ENCODE measurements at regions not wholly inside any gene's neighbourhood (a gene's known extent, or its start where the extent isn't known, plus 50 kb on each side); places are given as distances from the start of the nearest gene placed in this dataset.

- Histone ChIP-seq H3K27ac (ENCODE audit: low read depth, low read length) (no peak overlapping the region), H3K27me3 (ENCODE audit: control insufficient read depth, insufficient read depth, low read length) (peaks cover 4% of the 10 kb centered on the region), H3K4me3 (ENCODE audit: low read length) (no peak overlapping the region), H3K36me3 (ENCODE audit: control insufficient read depth, insufficient read depth, low read length) (no peaks in the 10 kb centered on the region), H3K9ac (ENCODE audit: low read length) (no peak overlapping the region), H3K4me1 (ENCODE audit: control insufficient read depth, insufficient read depth, low read length) (no peaks in the 10 kb centered on the region)
Measured at GRCh38 chr17:77749989-77750388, 208.5 kb upstream of the TNRC6C start.

GRCh38 chr17:77750427-77751043 is 208.0 kb upstream of the TNRC6C start:
- H3K27ac ChIP-seq (ENCODE audit: low read depth, low read length): no peak overlapping the region
- H3K4me3 ChIP-seq (ENCODE audit: low read length): no peak overlapping the region
- H3K27me3 ChIP-seq (ENCODE audit: control insufficient read depth, insufficient read depth, low read length): peaks cover 4% of the 10 kb centered on the region
- no peak overlapping the region for H3K9ac ChIP-seq (ENCODE audit: low read length)
- H3K4me1 ChIP-seq (ENCODE audit: control insufficient read depth, insufficient read depth, low read length): no peaks in the 10 kb centered on the region
- no peaks in the 10 kb centered on the region for H3K36me3 ChIP-seq (ENCODE audit: control insufficient read depth, insufficient read depth, low read length)

DNA sequence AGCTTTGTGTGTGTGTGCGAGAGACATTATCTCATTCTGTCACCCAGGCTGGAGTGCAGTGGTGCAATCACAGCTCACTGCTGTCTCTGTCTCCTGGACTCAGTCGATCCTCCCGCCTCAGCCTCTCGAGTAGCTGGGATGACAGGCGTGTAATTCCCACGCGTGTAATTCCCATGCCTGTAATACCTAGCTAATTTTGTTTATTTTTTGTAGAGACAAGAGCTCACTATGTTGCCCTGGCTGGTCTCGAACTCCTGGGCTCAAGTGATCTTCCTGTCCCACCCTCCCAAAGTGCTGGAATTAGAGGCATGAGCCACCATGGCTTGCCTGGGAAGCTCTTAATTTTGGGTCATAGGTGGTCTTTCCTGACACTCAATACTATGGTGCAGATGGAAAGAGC is 205.3 kb upstream of the TNRC6C start:
- H3K4me1 ChIP-seq (ENCODE audit: control insufficient read depth, insufficient read depth, low read length): no peaks in the 10 kb centered on the region
- no peak overlapping the region for H3K27ac ChIP-seq (ENCODE audit: low read depth, low read length)
- H3K36me3 ChIP-seq (ENCODE audit: control insufficient read depth, insufficient read depth, low read length): no peaks in the 10 kb centered on the region
- no peak overlapping the region for H3K4me3 ChIP-seq (ENCODE audit: low read length)
- peaks cover 4% of the 10 kb centered on the region for H3K27me3 ChIP-seq (ENCODE audit: control insufficient read depth, insufficient read depth, low read length)
- H3K9ac ChIP-seq (ENCODE audit: low read length): no peak overlapping the region

DNA sequence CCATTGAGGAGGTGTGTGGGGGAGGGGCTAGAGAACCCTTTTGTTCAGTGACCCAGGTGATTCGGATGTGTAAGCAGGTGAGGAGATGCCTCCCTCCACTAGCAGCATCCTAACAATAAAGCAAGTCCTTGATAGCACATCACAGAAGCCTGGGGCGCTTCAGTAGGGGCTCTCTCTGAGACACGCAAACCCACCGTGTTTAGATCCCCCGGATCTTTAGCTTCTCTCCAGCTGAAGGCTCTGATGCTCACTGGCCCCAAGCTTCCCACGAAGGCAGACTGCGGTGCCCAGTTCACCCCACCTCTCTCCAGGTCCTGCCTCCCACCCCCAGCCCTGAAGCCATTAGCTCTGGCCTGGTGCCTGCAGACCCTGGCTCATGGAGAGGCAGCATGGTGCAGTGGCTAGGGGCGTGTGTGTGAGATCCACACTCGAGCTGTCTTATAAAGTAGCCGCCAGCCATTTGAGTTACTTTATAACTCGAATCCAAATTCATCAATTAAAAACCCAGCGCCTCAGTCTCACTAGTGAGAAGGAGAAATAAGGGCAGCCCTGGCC is 204.7 kb upstream of the TNRC6C start:
- Histone ChIP-seq H3K36me3 (ENCODE audit: control insufficient read depth, insufficient read depth, low read length) (no peaks in the 10 kb centered on the region), H3K27me3 (ENCODE audit: control insufficient read depth, insufficient read depth, low read length) (peaks cover 4% of the 10 kb centered on the region), H3K4me1 (ENCODE audit: control insufficient read depth, insufficient read depth, low read length) (no peaks in the 10 kb centered on the region), H3K4me3 (ENCODE audit: low read length) (no peak overlapping the region), H3K27ac (ENCODE audit: low read depth, low read length) (no peak overlapping the region), H3K9ac (ENCODE audit: low read length) (no peak overlapping the region)

DNA sequence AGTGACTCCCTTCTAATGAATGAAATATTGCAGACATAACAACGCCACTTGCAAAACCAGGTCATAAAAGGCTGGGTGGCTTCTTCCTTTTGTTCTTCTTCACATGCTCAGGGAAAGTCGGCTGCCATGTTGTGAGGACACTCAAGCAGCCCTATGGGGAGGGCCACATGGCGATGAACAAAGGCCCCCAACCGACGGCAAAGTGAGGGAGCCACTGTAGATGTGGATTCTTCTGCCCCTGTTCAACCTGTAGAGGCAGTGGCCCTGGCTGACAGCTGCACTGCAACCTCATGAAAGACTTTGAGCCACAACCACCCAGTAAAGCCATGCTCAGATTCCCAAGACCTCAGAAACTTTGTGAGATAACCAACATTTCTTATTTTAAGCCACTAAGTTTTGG is 203.5 kb upstream of the TNRC6C start:
- Histone ChIP-seq H3K4me3 (ENCODE audit: low read length) (no peak overlapping the region), H3K27ac (ENCODE audit: low read depth, low read length) (no peak overlapping the region), H3K4me1 (ENCODE audit: control insufficient read depth, insufficient read depth, low read length) (no peaks in the 10 kb centered on the region), H3K9ac (ENCODE audit: low read length) (no peak overlapping the region), H3K36me3 (ENCODE audit: control insufficient read depth, insufficient read depth, low read length) (no peaks in the 10 kb centered on the region), H3K27me3 (ENCODE audit: control insufficient read depth, insufficient read depth, low read length) (peaks cover 4% of the 10 kb centered on the region)

DNA sequence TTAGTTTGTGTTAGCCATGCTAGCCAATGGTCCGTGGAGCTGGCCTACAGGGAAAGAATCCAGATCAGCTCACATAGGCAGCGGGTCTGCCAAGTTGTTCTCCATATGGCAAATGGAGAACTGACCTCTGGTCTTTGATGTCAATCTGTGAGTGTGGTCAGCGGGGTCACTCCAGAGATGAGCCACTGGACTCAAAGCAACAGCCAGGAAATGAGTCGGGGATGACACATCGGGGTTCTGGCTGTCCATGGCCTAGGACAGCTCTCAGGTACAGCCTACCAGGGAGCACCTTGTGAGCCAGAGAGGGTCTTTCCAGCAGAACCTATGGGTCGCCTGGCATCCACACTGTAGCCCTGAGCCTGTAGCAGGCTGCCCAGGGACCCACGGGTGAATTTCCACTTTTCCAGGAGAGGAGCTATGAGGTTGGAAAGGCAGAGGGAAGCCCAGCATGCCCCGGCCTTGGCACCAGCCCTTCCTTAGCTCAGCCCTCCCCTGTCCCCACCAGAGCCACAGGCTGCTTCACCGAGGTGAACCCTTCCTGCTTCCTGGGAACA is 203.0 kb upstream of the TNRC6C start:
- Histone ChIP-seq H3K27ac (ENCODE audit: low read depth, low read length) (no peak overlapping the region), H3K4me1 (ENCODE audit: control insufficient read depth, insufficient read depth, low read length) (no peaks in the 10 kb centered on the region), H3K9ac (ENCODE audit: low read length) (no peak overlapping the region), H3K4me3 (ENCODE audit: low read length) (no peak overlapping the region), H3K27me3 (ENCODE audit: control insufficient read depth, insufficient read depth, low read length) (peaks cover 4% of the 10 kb centered on the region), H3K36me3 (ENCODE audit: control insufficient read depth, insufficient read depth, low read length) (no peaks in the 10 kb centered on the region)

DNA sequence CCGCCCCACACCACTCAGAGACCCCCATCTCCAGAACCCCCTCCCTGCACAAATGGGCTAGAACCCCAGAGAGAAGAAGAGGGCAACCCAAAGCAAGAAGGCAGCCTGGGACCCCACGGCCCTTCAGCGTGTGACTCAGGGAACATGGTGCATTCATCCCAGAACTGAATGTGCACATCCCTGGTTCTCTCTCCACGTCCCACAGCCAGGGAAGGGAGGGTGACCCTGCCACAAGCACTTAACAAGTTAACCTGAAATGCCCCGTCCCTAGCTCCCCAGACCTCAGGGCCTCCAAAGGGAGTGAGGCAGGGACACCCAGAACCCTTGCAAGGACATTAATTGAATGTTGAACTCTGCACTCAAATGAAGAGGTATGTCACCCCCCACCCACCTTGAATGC is 202.5 kb upstream of the TNRC6C start:
- H3K27me3 ChIP-seq (ENCODE audit: control insufficient read depth, insufficient read depth, low read length): no peaks in the 10 kb centered on the region
- H3K4me1 ChIP-seq (ENCODE audit: control insufficient read depth, insufficient read depth, low read length): no peaks in the 10 kb centered on the region
- H3K36me3 ChIP-seq (ENCODE audit: control insufficient read depth, insufficient read depth, low read length): no peaks in the 10 kb centered on the region
- H3K27ac ChIP-seq (ENCODE audit: low read depth, low read length): no peak overlapping the region
- no peak overlapping the region for H3K9ac ChIP-seq (ENCODE audit: low read length)
- H3K4me3 ChIP-seq (ENCODE audit: low read length): no peak overlapping the region

- no peak overlapping the region for H3K27ac ChIP-seq (ENCODE audit: low read depth, low read length)
- no peak overlapping the region for H3K9ac ChIP-seq (ENCODE audit: low read length)
- no peaks in the 10 kb centered on the region for H3K4me1 ChIP-seq (ENCODE audit: control insufficient read depth, insufficient read depth, low read length)
- no peak overlapping the region for H3K4me3 ChIP-seq (ENCODE audit: low read length)
- H3K27me3 ChIP-seq (ENCODE audit: control insufficient read depth, insufficient read depth, low read length): no peaks in the 10 kb centered on the region
- no peaks in the 10 kb centered on the region for H3K36me3 ChIP-seq (ENCODE audit: control insufficient read depth, insufficient read depth, low read length)
Measured at GRCh38 chr17:77756846-77757560, 201.5 kb upstream of the TNRC6C start.

DNA sequence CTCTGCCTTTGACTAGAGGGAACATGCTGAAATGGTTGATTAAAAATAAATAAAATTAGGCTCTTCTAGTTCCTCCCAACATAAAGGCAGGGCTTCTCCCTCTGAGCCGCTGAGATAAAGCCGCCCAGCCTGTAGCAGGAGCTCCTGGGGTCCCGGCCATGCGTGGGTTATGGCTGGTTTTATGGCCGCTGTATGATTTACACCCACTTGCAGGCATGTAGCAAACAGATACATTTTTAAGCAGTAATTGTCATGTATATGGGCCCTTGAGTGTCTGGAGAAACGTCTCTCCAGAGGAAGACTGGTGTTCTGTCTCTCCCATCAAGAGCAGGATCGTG is 201.0 kb upstream of the TNRC6C start:
- H3K27ac ChIP-seq (ENCODE audit: low read depth, low read length): no peak overlapping the region
- no peaks in the 10 kb centered on the region for H3K4me1 ChIP-seq (ENCODE audit: control insufficient read depth, insufficient read depth, low read length)
- no peak overlapping the region for H3K9ac ChIP-seq (ENCODE audit: low read length)
- H3K4me3 ChIP-seq (ENCODE audit: low read length): no peak overlapping the region
- no peaks in the 10 kb centered on the region for H3K27me3 ChIP-seq (ENCODE audit: control insufficient read depth, insufficient read depth, low read length)
- H3K36me3 ChIP-seq (ENCODE audit: control insufficient read depth, insufficient read depth, low read length): no peaks in the 10 kb centered on the region

DNA sequence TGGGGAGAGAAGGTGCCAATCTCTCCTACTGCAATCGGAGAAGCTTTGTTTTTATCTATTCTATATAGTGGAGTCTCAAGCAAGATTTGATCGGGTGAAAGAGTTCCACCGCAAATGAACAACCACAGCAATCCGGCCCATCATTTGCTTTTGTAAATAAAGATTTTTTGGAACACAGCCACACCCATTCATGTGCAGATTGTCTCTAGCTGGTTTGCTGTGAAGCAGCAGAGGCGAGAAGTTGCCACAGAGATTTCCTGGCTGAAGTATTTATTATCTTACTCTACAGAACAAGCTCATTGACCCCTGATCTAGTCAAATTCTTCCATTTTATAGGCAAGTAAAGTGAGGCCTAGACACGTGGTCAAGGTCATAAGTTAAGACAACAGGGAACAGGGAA is 195.5 kb upstream of the TNRC6C start:
- Histone ChIP-seq H3K4me1 (ENCODE audit: control insufficient read depth, insufficient read depth, low read length) (no peaks in the 10 kb centered on the region), H3K9ac (ENCODE audit: low read length) (no peak overlapping the region), H3K36me3 (ENCODE audit: control insufficient read depth, insufficient read depth, low read length) (no peaks in the 10 kb centered on the region), H3K27me3 (ENCODE audit: control insufficient read depth, insufficient read depth, low read length) (no peaks in the 10 kb centered on the region), H3K4me3 (ENCODE audit: low read length) (no peak overlapping the region), H3K27ac (ENCODE audit: low read depth, low read length) (no peak overlapping the region)

DNA sequence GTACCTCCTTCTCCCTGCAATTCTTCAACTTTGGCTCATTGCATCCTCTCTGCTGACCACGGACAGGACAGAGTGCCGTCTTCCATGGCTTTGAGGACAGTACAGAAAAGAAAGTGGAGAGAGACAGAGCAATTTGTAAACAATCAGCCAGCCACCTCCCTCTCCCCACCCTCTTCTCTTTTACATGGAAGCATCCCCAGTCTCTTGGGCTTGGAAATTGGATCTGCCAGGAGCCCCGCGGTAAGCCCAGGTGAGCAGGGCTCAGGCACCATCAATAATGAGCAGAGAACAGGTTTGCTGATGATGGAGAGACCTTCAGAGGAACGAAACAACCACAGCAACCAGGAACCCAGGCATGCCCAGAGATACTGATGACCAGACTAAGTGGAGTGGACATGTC is 194.9 kb upstream of the TNRC6C start:
- no peaks in the 10 kb centered on the region for H3K36me3 ChIP-seq (ENCODE audit: control insufficient read depth, insufficient read depth, low read length)
- no peak overlapping the region for H3K4me3 ChIP-seq (ENCODE audit: low read length)
- H3K4me1 ChIP-seq (ENCODE audit: control insufficient read depth, insufficient read depth, low read length): no peaks in the 10 kb centered on the region
- H3K27me3 ChIP-seq (ENCODE audit: control insufficient read depth, insufficient read depth, low read length): no peaks in the 10 kb centered on the region
- H3K27ac ChIP-seq (ENCODE audit: low read depth, low read length): no peak overlapping the region
- H3K9ac ChIP-seq (ENCODE audit: low read length): no peak overlapping the region

DNA sequence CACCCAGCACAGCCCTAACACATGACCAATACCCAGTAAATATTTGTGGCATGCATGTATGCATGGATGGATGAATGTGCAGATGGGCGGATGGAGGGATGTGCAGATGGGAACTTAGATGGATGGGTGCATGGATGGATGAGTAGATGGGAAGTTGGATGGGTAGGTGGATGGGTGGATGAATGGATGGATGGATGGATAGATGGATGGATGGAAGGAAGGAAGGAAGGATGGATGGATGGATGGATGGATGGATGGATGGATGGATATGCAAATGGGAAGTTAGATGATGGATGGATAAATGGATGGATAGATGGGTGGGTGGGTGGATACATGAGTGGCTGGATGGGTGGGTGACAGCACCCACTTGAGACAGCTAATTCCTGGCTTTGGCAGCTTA is 193.2 kb upstream of the TNRC6C start:
- no peak overlapping the region for H3K27ac ChIP-seq (ENCODE audit: low read depth, low read length)
- H3K27me3 ChIP-seq (ENCODE audit: control insufficient read depth, insufficient read depth, low read length): no peaks in the 10 kb centered on the region
- no peak overlapping the region for H3K4me3 ChIP-seq (ENCODE audit: low read length)
- H3K9ac ChIP-seq (ENCODE audit: low read length): no peak overlapping the region
- H3K4me1 ChIP-seq (ENCODE audit: control insufficient read depth, insufficient read depth, low read length): no peaks in the 10 kb centered on the region
- H3K36me3 ChIP-seq (ENCODE audit: control insufficient read depth, insufficient read depth, low read length): no peaks in the 10 kb centered on the region

DNA sequence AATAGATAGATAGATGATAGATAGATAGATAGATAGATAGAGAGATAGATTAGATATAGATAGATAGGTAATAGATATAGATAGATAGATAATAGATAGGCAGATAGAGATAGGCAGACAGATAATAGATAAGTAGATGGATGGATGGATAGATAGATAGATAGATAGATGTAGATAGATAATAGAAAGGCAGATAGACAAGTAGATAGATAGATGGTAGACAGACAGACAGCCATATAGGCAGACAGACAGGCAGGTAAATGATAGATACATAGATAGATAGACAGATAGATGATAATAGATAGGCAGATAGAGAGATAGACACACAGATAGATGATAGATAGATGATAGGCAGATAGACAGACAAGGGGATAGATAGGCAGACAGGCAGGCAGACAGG is 191.4 kb upstream of the TNRC6C start:
- no peaks in the 10 kb centered on the region for H3K36me3 ChIP-seq (ENCODE audit: control insufficient read depth, insufficient read depth, low read length)
- H3K27me3 ChIP-seq (ENCODE audit: control insufficient read depth, insufficient read depth, low read length): no peaks in the 10 kb centered on the region
- H3K27ac ChIP-seq (ENCODE audit: low read depth, low read length): no peak overlapping the region
- no peak overlapping the region for H3K9ac ChIP-seq (ENCODE audit: low read length)
- H3K4me1 ChIP-seq (ENCODE audit: control insufficient read depth, insufficient read depth, low read length): no peaks in the 10 kb centered on the region
- H3K4me3 ChIP-seq (ENCODE audit: low read length): no peak overlapping the region
